HCT116 (cell line): ENCODE measurements at regions not wholly inside any gene's neighbourhood (a gene's known extent, or its start where the extent isn't known, plus 50 kb on each side); places are given as distances from the start of the nearest gene placed in this dataset.

Source experiments
- ATAC-seq: fragments of 200-7000 bp; cut with Tn5 transposase; 2 replicates; pipeline ENCODE4 v1.9.1; 2020; ENCODE audit warnings: mild to moderate bottlenecking, moderate library complexity
- BruUV-seq: library from RNA; stranded (reverse); fragments of 400-500 nt; replicated peaks from 2 replicates; lab custom pipeline; 2021; lab: Mats Ljungman, UMichigan
- CTCF ChIA-PET: fragments of 300-600 bp; sonication (Branson Sonifier 250); formaldehyde crosslinking; loops from one replicate; lab custom pipeline; 2021; ENCODE audit warnings: antibody characterized with exemption; lab: Charles Lee
- POLR2A ChIA-PET: fragments of 300-600, 350-600 bp; sonication (Branson Sonifier 250); formaldehyde crosslinking; loops from one replicate; lab custom pipeline; 2021; ENCODE audit warnings: antibody characterized with exemption; lab: Charles Lee
- RAD21 ChIA-PET, 2 experiments: fragments of 300-600 bp; sonication (Branson Sonifier 250); formaldehyde crosslinking; loops; one replicate each; lab custom pipeline; 2023; ENCODE audit warnings: low total read pairs in 2 of 2; ENCODE audit not compliant: uncharacterized antibody in 2 of 2, unreplicated experiment in 2 of 2, low non-redundant PET in 1 of 2; lab: Charles Lee
- DNase-seq: peaks from one replicate; pipeline ENCODE4 v3.0.0-alpha.2; 2010; ENCODE audit warnings: low read depth, low spot score
- H2AFZ ChIP-seq: fragments of 200-600 bp; shearing (Covaris generic), sonication (generic); 2 replicates; pipeline ENCODE4 v1.6.1; 2017; ENCODE audit warnings: low read depth, mixed run types, mixed read lengths, antibody characterized with exemption, low read length; ENCODE audit not compliant: poor library complexity, severe bottlenecking
- H3K27ac ChIP-seq: 2 replicates; pipeline ENCODE4 v1.5.1; 2012; ENCODE audit warnings: low read depth, low read length
- H3K27me3 ChIP-seq: fragments of 200-600 bp; sonication (generic); 2 replicates; pipeline ENCODE4 v1.6.1; 2016; ENCODE audit warnings: mixed run types, low read length, mixed read lengths; ENCODE audit not compliant: insufficient read depth
- H3K36me3 ChIP-seq, 2 experiments: fragments of 200-500 bp in 1 of 2; fragments of 200-600 bp in 1 of 2; sonication (Bioruptor generic) in 1 of 2; sonication (generic) in 1 of 2; 2 replicates each; pipeline versions ENCODE4 v1.5.1 to v1.6.1; 2014 to 2016; ENCODE audit warnings: low read length in 2 of 2, inconsistent platforms in 1 of 2, mixed read lengths in 1 of 2, mixed run types in 1 of 2; ENCODE audit not compliant: insufficient read depth in 2 of 2, control insufficient read depth in 1 of 2
- H3K4me1 ChIP-seq, 2 experiments: fragments of 200-600 bp in 1 of 2; sonication (generic) in 1 of 2; 2 replicates each; pipeline versions ENCODE4 v1.5.1 to v1.6.1; 2012 to 2017; ENCODE audit warnings: low read length in 2 of 2, inconsistent platforms in 1 of 2, mild to moderate bottlenecking in 1 of 2, mixed read lengths in 1 of 2, mixed run types in 1 of 2, moderate library complexity in 1 of 2; ENCODE audit not compliant: insufficient read depth in 2 of 2, control insufficient read depth in 1 of 2
- H3K4me2 ChIP-seq: fragments of 200-600 bp; sonication (generic); 2 replicates; pipeline ENCODE4 v1.6.1; 2017; ENCODE audit warnings: mixed run types, low read length, mixed read lengths
- H3K4me3 ChIP-seq, 2 experiments: fragments of 200-600 bp in 1 of 2; sonication (generic) in 1 of 2; replicated peaks in 1 of 2; 2 replicates each; pipeline ENCODE4 v1.5.1; 2011 to 2016; ENCODE audit warnings: low read length in 2 of 2, control low read depth in 1 of 2, low read depth in 1 of 2, mild to moderate bottlenecking in 1 of 2, mixed read lengths in 1 of 2, mixed run types in 1 of 2
- H3K79me2 ChIP-seq: fragments of 200-600 bp; sonication (generic); 2 replicates; pipeline ENCODE4 v1.6.1; 2017; ENCODE audit warnings: mild to moderate bottlenecking, mixed run types, low read length, moderate library complexity, mixed read lengths; ENCODE audit not compliant: insufficient read depth
- H3K9ac ChIP-seq: fragments of 200-600 bp; sonication (generic); 2 replicates; pipeline ENCODE4 v1.6.1; 2016; ENCODE audit warnings: low read length, mixed read lengths
- H3K9me2 ChIP-seq: fragments of 200-600 bp; sonication (generic), shearing (Covaris generic); 2 replicates; pipeline ENCODE4 v1.6.1; 2017; ENCODE audit warnings: mixed run types, mild to moderate bottlenecking, moderate library complexity; ENCODE audit not compliant: insufficient read depth
- H3K9me3 ChIP-seq, 2 experiments: fragments of 200-500 bp in 1 of 2; fragments of 200-600 bp in 1 of 2; sonication (Bioruptor generic) in 1 of 2; sonication (generic) in 1 of 2; 2 replicates each; pipeline ENCODE4 v1.6.1; 2014 to 2017; ENCODE audit warnings: low read length in 2 of 2, mixed read lengths in 2 of 2, inconsistent platforms in 1 of 2, low read depth in 1 of 2, mild to moderate bottlenecking in 1 of 2, mixed run types in 1 of 2, moderate library complexity in 1 of 2; ENCODE audit not compliant: control insufficient read depth in 1 of 2, insufficient read depth in 1 of 2
- H4K20me1 ChIP-seq: fragments of 200-600 bp; sonication (generic), shearing (Covaris generic); 2 replicates; pipeline ENCODE4 v1.6.1; 2017; ENCODE audit warnings: mixed run types, mild to moderate bottlenecking, moderate library complexity; ENCODE audit not compliant: insufficient read depth
- ELF1 ChIP-seq: IDR thresholded peaks from 2 replicates; pipeline ENCODE4 v1.6.1; 2012; ENCODE audit warnings: low read depth, borderline replicate concordance
- EZH2 ChIP-seq: fragments of 200-600 bp; sonication (generic); IDR thresholded peaks from 2 replicates; pipeline ENCODE4 v1.6.1; 2017; ENCODE audit warnings: antibody characterized with exemption, mixed run types
- EZH2phosphoT487 ChIP-seq: fragments of 200-600 bp; IDR thresholded peaks from 2 replicates; pipeline ENCODE4 v1.6.1; 2018; ENCODE audit warnings: antibody characterized with exemption, borderline replicate concordance
- FOSL1 ChIP-seq: IDR thresholded peaks from 2 replicates; pipeline ENCODE4 v1.6.1; 2012; ENCODE audit warnings: low read depth
- POLR2A ChIP-seq: IDR thresholded peaks from 2 replicates; pipeline ENCODE4 v1.7.0; 2011; ENCODE audit warnings: borderline replicate concordance; ENCODE audit not compliant: insufficient read depth, insufficient read length; ENCODE audit errors: extremely low read depth
- POLR2AphosphoS5 ChIP-seq: IDR thresholded peaks from 2 replicates; pipeline ENCODE4 v1.6.1; 2011; ENCODE audit warnings: mild to moderate bottlenecking, low read depth, low read length, moderate library complexity
- REST ChIP-seq: IDR thresholded peaks from 2 replicates; pipeline ENCODE4 v1.6.1; 2012; ENCODE audit warnings: low read depth
- SIN3A ChIP-seq: IDR thresholded peaks from 2 replicates; pipeline ENCODE4 v1.6.1; 2012; ENCODE audit warnings: low read depth
- SP1 ChIP-seq: IDR thresholded peaks from 2 replicates; pipeline ENCODE4 v1.6.1; 2012; ENCODE audit warnings: low read depth
- TCF7L2 ChIP-seq: IDR thresholded peaks from 2 replicates; pipeline ENCODE4 v1.7.0; 2011; ENCODE audit warnings: borderline replicate concordance, inconsistent platforms; ENCODE audit not compliant: insufficient read depth, insufficient read length; ENCODE audit errors: extremely low read depth
- YY1 ChIP-seq: IDR thresholded peaks from 2 replicates; pipeline ENCODE4 v1.6.1; 2011; ENCODE audit warnings: low read length, low read depth, moderate library complexity, mild to moderate bottlenecking; ENCODE audit not compliant: insufficient replicate concordance; ENCODE audit errors: extremely low read depth
- ZBTB33 ChIP-seq: IDR thresholded peaks from 2 replicates; pipeline ENCODE4 v1.6.1; 2011; ENCODE audit warnings: mild to moderate bottlenecking, low read length, moderate library complexity; ENCODE audit not compliant: insufficient replicate concordance; ENCODE audit errors: extremely low read depth
- ZFX ChIP-seq: fragments of 450-650 bp; IDR thresholded peaks from 2 replicates; pipeline ENCODE4 v1.6.1; 2017
- ZNF274 ChIP-seq: fragments of 200-500 bp; sonication (Bioruptor generic); IDR thresholded peaks from 2 replicates; pipeline ENCODE4 v1.6.1; 2014; ENCODE audit warnings: mild to moderate bottlenecking, low read depth, low read length, inconsistent platforms
- intact Hi-C: fragments of 100-400 bp; cut with micrococcal nuclease; formaldehyde crosslinking; loops from 2 replicates; pipeline ENCODE4 v1.10.0; 2022

- no peak for ATAC-seq
- Histone ChIP-seq H3K9ac (no peak overlapping the region), H3K9me2 (no peaks in the 10 kb centered on the region), H3K4me3 (no peak overlapping the region), H3K27ac (no peak overlapping the region), H3K36me3 (no peaks in the 10 kb centered on the region), H3K27me3 (no peaks in the 10 kb centered on the region), H3K9me3 (peaks cover 10 to 11% of the 10 kb centered on the region in 2 experiments; a peak in 2 of 4 replicates), H3K4me1 (no peaks in the 10 kb centered on the region), H3K4me2 (no peak overlapping the region), H3K79me2 (no peaks in the 10 kb centered on the region), H4K20me1 (no peaks in the 10 kb centered on the region), H2AFZ (no peak overlapping the region)
- TF ChIP-seq POLR2AphosphoS5 (no peak), REST (no peak), YY1 (no peak), FOSL1 (no peak), TCF7L2 (no peak), ZFX (no peak), SP1 (no peak), ZBTB33 (no peak), EZH2 (no peak), SIN3A (no peak), EZH2phosphoT487 (no peak), ELF1 (no peak), ZNF274 (no peak), POLR2A (no peak)
- POLR2A ChIA-PET: no interaction called here
- DNase-seq: no peak
- RAD21 ChIA-PET: no interaction called here
- CTCF ChIA-PET: no interaction called here
- intact Hi-C loops: loop anchor here (5.0 kb wide), 1 partner anchor 58 kb away; no protein-coding TSS in a partner anchor
- no TSS peak for BruUV-seq
Measured at GRCh38 chr18:5040476-5040875, 156.6 kb downstream of the AKAIN1 start.
